ENCODE measurements at regions not wholly inside any gene's neighbourhood (a gene's known extent, or its start where the extent isn't known, plus 50 kb on each side); places are given as distances from the start of the nearest gene placed in this dataset.

DNA sequence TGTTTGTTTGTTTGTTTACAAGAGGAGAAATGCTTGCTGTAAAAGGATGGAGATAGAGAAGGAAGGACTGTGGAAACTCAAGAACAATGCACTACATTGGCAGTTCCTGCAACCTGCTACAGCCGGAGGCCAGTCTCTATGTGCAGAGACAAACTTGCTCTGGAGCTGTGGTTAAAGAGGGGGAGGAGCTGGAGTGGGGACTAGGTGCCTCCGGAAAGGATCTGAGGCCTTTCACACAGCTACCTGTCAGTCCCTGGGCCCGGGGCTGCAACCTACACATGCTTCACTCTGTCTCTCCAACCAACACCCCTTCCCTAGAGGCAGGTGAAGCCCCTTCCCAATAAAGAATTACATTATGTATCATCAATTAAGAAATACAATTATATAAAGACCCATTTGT, 1234.0 kb upstream of the ZEB2 start:
- H3F3A ChIP-seq (ENCODE audit: insufficient read depth, low read depth) = no peaks in the 10 kb centered on the region
- ChIA-PET CTCF (no interaction called here), POLR2A (ENCODE audit: unreplicated experiment) (no interaction called here)
- H3K4me3 ChIP-seq = no peak overlapping the region
- H4K20me1 ChIP-seq (ENCODE audit: insufficient read depth) = no peaks in the 10 kb centered on the region
- no peaks in the 10 kb centered on the region for H3K36me3 ChIP-seq (ENCODE audit: low read depth)
- H3K9me3 ChIP-seq (ENCODE audit: insufficient read depth, low read depth) = no peaks in the 10 kb centered on the region; the same call in 1 of the 2 replicates
- no peaks in the 10 kb centered on the region for H3K79me2 ChIP-seq (ENCODE audit: low read depth)
- H3K9me2 ChIP-seq (ENCODE audit: insufficient read depth) = no peaks in the 10 kb centered on the region
- intact Hi-C loops (cut with micrococcal nuclease; ENCODE audit: unreplicated experiment) = loop anchor here (2.0 to 10.0 kb wide), 4 partner anchors 67 to 561 kb away; no protein-coding TSS in a partner anchor
- DNase-seq = no peak
- H3K27ac ChIP-seq = no peak overlapping the region
- no peaks in the 10 kb centered on the region for H3K4me1 ChIP-seq (replicated peaks; ENCODE audit: insufficient read depth)
- BruUV-seq (replicated peaks) = no TSS peak
- H3K27me3 ChIP-seq (ENCODE audit: insufficient read depth, low read depth) = no peaks in the 10 kb centered on the region
- no peak overlapping the region for H3K4me2 ChIP-seq
- no peak overlapping the region for H2AFZ ChIP-seq
- no peak for TF ChIP-seq CTCF (conservative IDR thresholded peaks at IDR 0.05)

GRCh38 chr2:145753041-145753608, 1233.2 kb upstream of the ZEB2 start:
- Histone ChIP-seq H3K9me3 (ENCODE audit: insufficient read depth, low read depth) (no peaks in the 10 kb centered on the region; the same call in 1 of the 2 replicates), H3F3A (ENCODE audit: insufficient read depth, low read depth) (no peaks in the 10 kb centered on the region), H3K27me3 (ENCODE audit: insufficient read depth, low read depth) (no peaks in the 10 kb centered on the region), H2AFZ (no peak overlapping the region), H3K4me2 (no peak overlapping the region), H4K20me1 (ENCODE audit: insufficient read depth) (no peaks in the 10 kb centered on the region), H3K4me3 (no peak overlapping the region), H3K27ac (no peak overlapping the region), H3K4me1 (replicated peaks; ENCODE audit: insufficient read depth) (no peaks in the 10 kb centered on the region), H3K9me2 (ENCODE audit: insufficient read depth) (no peaks in the 10 kb centered on the region), H3K79me2 (ENCODE audit: low read depth) (no peaks in the 10 kb centered on the region), H3K36me3 (ENCODE audit: low read depth) (no peaks in the 10 kb centered on the region)
- intact Hi-C loops (cut with micrococcal nuclease; ENCODE audit: unreplicated experiment) = loop anchor here (2.0 to 10.0 kb wide), 4 partner anchors 66 to 562 kb away; no protein-coding TSS in a partner anchor
- TF ChIP-seq CTCF (conservative IDR thresholded peaks at IDR 0.05) (no peak), EZH2 (IDR thresholded peaks at IDR 0.05; ENCODE audit: low read depth) (no peak)
- BruUV-seq (replicated peaks) = no TSS peak
- ChIA-PET CTCF (no interaction called here), POLR2A (ENCODE audit: unreplicated experiment) (no interaction called here)
- no peak for DNase-seq

GRCh38 chr2:145752091-145752806, 1232.3 kb upstream of the ZEB2 start:
- intact Hi-C loops (cut with micrococcal nuclease; ENCODE audit: unreplicated experiment) = loop anchor here (2.0 to 10.0 kb wide), 4 partner anchors 65 to 563 kb away; no protein-coding TSS in a partner anchor
- H4K20me1 ChIP-seq (ENCODE audit: insufficient read depth) = no peaks in the 10 kb centered on the region
- no peak overlapping the region for H3K27ac ChIP-seq
- no peaks in the 10 kb centered on the region for H3K79me2 ChIP-seq (ENCODE audit: low read depth)
- no peaks in the 10 kb centered on the region for H3K9me2 ChIP-seq (ENCODE audit: insufficient read depth)
- ChIA-PET CTCF (interaction anchor here (0.9 kb wide), 1 partner anchor 67 kb away, joined by 3 read pairs; no protein-coding TSS in a partner anchor), POLR2A (ENCODE audit: unreplicated experiment) (no interaction called here)
- no peaks in the 10 kb centered on the region for H3K27me3 ChIP-seq (ENCODE audit: insufficient read depth, low read depth)
- H3K4me1 ChIP-seq (replicated peaks; ENCODE audit: insufficient read depth) = no peaks in the 10 kb centered on the region
- no peak overlapping the region for H3K4me3 ChIP-seq
- H2AFZ ChIP-seq = no peak overlapping the region
- H3K4me2 ChIP-seq = no peak overlapping the region
- H3K36me3 ChIP-seq (ENCODE audit: low read depth) = no peaks in the 10 kb centered on the region
- H3K9me3 ChIP-seq (ENCODE audit: insufficient read depth, low read depth) = no peaks in the 10 kb centered on the region; the same call in 1 of the 2 replicates
- no TSS peak for BruUV-seq (replicated peaks)
- TF ChIP-seq CTCF (conservative IDR thresholded peaks at IDR 0.05) = peak; percentile 70
- no peak for TF ChIP-seq EZH2 (IDR thresholded peaks at IDR 0.05; ENCODE audit: low read depth)
- peak in 1 of 2 experiments; percentile 41 for DNase-seq
- H3F3A ChIP-seq (ENCODE audit: insufficient read depth, low read depth) = no peaks in the 10 kb centered on the region
